ENCODE measurements at regions not wholly inside any gene's neighbourhood (a gene's known extent, or its start where the extent isn't known, plus 50 kb on each side); places are given as distances from the start of the nearest gene placed in this dataset.
"Not testable (repeated sequence)": the region's sequence is repeated elsewhere in the genome, so short reads cannot be mapped to it uniquely, and the experiment has no call there.

- not testable (repeated sequence) for TF ChIP-seq CTCF, POLR2A (IDR thresholded peaks at IDR 0.05)
Observed at GRCh38 chr3:139232341-139232740, 111.5 kb upstream of the MRPS22 start.
